Right atrium auricular region (tissue), 2 donors: ENCODE measurements at regions not wholly inside any gene's neighbourhood (a gene's known extent, or its start where the extent isn't known, plus 50 kb on each side); places are given as distances from the start of the nearest gene placed in this dataset.
"Not testable (repeated sequence)": the region's sequence is repeated elsewhere in the genome, so short reads cannot be mapped to it uniquely, and the experiment has no call there.

Source experiments
- DNase-seq: peaks from one replicate; pipeline ENCODE4 v3.0.0-alpha.2; 2019; ENCODE audit warnings: low spot score
- H3K27ac ChIP-seq, 2 donors: fragments of 200-600 bp; sonication (generic); 1 replicate in 1 of 2; 2 replicates in 1 of 2; pipeline ENCODE4 v1.5.1; 2016 to 2019
- H3K27me3 ChIP-seq, 2 donors: fragments of 200-600 bp; sonication (generic); one replicate each; pipeline versions ENCODE4 v1.5.1 to v1.6.0; 2017 to 2019
- H3K36me3 ChIP-seq: fragments of 200-600 bp; sonication (generic); one replicate; pipeline ENCODE4 v1.5.1; 2016
- H3K4me1 ChIP-seq, 2 donors: fragments of 200-600 bp; sonication (generic); one replicate each; pipeline versions ENCODE4 v1.5.1 to v1.6.0; 2017 to 2019
- H3K4me3 ChIP-seq, 2 donors: fragments of 200-600 bp; sonication (generic); 1 replicate in 1 of 2; 2 replicates in 1 of 2; pipeline ENCODE4 v1.5.1; 2017 to 2019; ENCODE audit warnings: mild to moderate bottlenecking in 1 of 2, moderate library complexity in 1 of 2
- H3K9me3 ChIP-seq, 2 donors: fragments of 200-600 bp; sonication (generic); one replicate each; pipeline ENCODE4 v1.5.1; 2019
- CTCF ChIP-seq, 2 donors: fragments of 200-600 bp; sonication (generic); IDR thresholded peaks; one replicate each; pipeline ENCODE4 v1.5.1; 2019; ENCODE audit warnings: antibody characterized with exemption in 2 of 2

GRCh38 chr6:85287158-85287557, 162.7 kb upstream of the NT5E start:
- DNase-seq = no peak
- TF ChIP-seq CTCF (IDR thresholded peaks at IDR 0.05) = no peak
- Histone ChIP-seq H3K4me3 (no peak overlapping the region), H3K27ac (no peak overlapping the region), H3K9me3 (peaks cover 0 to 3% of the 10 kb centered on the region in 2 donors), H3K27me3 (no peaks in the 10 kb centered on the region), H3K36me3 (no peaks in the 10 kb centered on the region), H3K4me1 (no peaks in the 10 kb centered on the region)

GRCh38 chr6:85286507-85286906, 163.4 kb upstream of the NT5E start:
- not testable (repeated sequence) for DNase-seq, H3K4me3 ChIP-seq, H3K36me3 ChIP-seq, H3K27ac ChIP-seq, H3K4me1 ChIP-seq, H3K27me3 ChIP-seq, H3K9me3 ChIP-seq

- Histone ChIP-seq H3K27ac (no peak overlapping the region), H3K4me3 (no peak overlapping the region), H3K9me3 (peaks cover 0 to 3% of the 10 kb centered on the region in 2 donors), H3K36me3 (no peaks in the 10 kb centered on the region), H3K4me1 (no peaks in the 10 kb centered on the region), H3K27me3 (no peaks in the 10 kb centered on the region)
- no peak for DNase-seq
- no peak for TF ChIP-seq CTCF (IDR thresholded peaks at IDR 0.05)
These were observed 163.9 kb upstream of the NT5E start for GRCh38 chr6:85285934-85286333.

- Histone ChIP-seq H3K4me3 (no peak overlapping the region), H3K27me3 (no peaks in the 10 kb centered on the region), H3K9me3 (peaks cover 0 to 2% of the 10 kb centered on the region in 2 donors), H3K27ac (no peak overlapping the region), H3K4me1 (no peaks in the 10 kb centered on the region), H3K36me3 (no peaks in the 10 kb centered on the region)
- DNase-seq = no peak
- TF ChIP-seq CTCF (IDR thresholded peaks at IDR 0.05) = no peak
These were observed 164.8 kb upstream of the NT5E start for GRCh38 chr6:85285114-85285513.

- no peaks in the 10 kb centered on the region for H3K9me3 ChIP-seq
- no peak for TF ChIP-seq CTCF (IDR thresholded peaks at IDR 0.05)
- H3K27me3 ChIP-seq = no peaks in the 10 kb centered on the region
- H3K27ac ChIP-seq = no peak overlapping the region
- DNase-seq = no peak
- H3K36me3 ChIP-seq = no peaks in the 10 kb centered on the region
- no peaks in the 10 kb centered on the region for H3K4me1 ChIP-seq
- no peak overlapping the region for H3K4me3 ChIP-seq
These were observed 166.4 kb upstream of the NT5E start for GRCh38 chr6:85283436-85283835.

- no peak overlapping the region for H3K4me3 ChIP-seq
- no peak for TF ChIP-seq CTCF (IDR thresholded peaks at IDR 0.05)
- no peaks in the 10 kb centered on the region for H3K4me1 ChIP-seq
- H3K27ac ChIP-seq = no peak overlapping the region
- no peaks in the 10 kb centered on the region for H3K36me3 ChIP-seq
- no peaks in the 10 kb centered on the region for H3K9me3 ChIP-seq
- no peaks in the 10 kb centered on the region for H3K27me3 ChIP-seq
- DNase-seq = no peak
These were observed 171.3 kb upstream of the NT5E start for GRCh38 chr6:85278466-85279035.

- H3K4me1 ChIP-seq, DNase-seq, H3K36me3 ChIP-seq, H3K27me3 ChIP-seq, H3K27ac ChIP-seq, H3K4me3 ChIP-seq, H3K9me3 ChIP-seq: not testable (repeated sequence)
These were observed 173.9 kb upstream of the NT5E start for GRCh38 chr6:85276026-85276425.
